AG04450 (cell line): ENCODE measurements at regions not wholly inside any gene's neighbourhood (a gene's known extent, or its start where the extent isn't known, plus 50 kb on each side); places are given as distances from the start of the nearest gene placed in this dataset.
"Not testable (repeated sequence)": the region's sequence is repeated elsewhere in the genome, so short reads cannot be mapped to it uniquely, and the experiment has no call there.

Experiments used
- CTCF ChIA-PET: fragments of 300-600, 350-600 bp; formaldehyde crosslinking; extraction: SDS; loops from one replicate; lab custom pipeline; 2022; ENCODE audit warnings: antibody characterized with exemption, inconsistent platforms; lab: Charles Lee
- POLR2A ChIA-PET: fragments of 350-600 bp; formaldehyde crosslinking; extraction: SDS; loops from one replicate; lab custom pipeline; 2021; ENCODE audit warnings: antibody characterized with exemption, inconsistent platforms; lab: Yijun Ruan, JAX
- DNase-seq: peaks from one replicate; pipeline ENCODE4 v3.0.0-alpha.2; 2011; ENCODE audit warnings: low read depth, low spot score
- H3K27ac ChIP-seq: one replicate; pipeline ENCODE4 v1.5.1; 2012; ENCODE audit warnings: low read depth, low read length, control low read depth
- H3K27me3 ChIP-seq: one replicate; pipeline ENCODE4 v1.6.0; 2012; ENCODE audit warnings: low read length; ENCODE audit not compliant: control insufficient read depth, insufficient read depth
- H3K4me3 ChIP-seq: 2 replicates; pipeline ENCODE4 v1.5.1; 2011; ENCODE audit warnings: mild to moderate bottlenecking, low read depth, low read length, control low read depth
- H3K9me3 ChIP-seq: 2 replicates; pipeline ENCODE4 v1.5.1; 2012; ENCODE audit warnings: low read length; ENCODE audit not compliant: control insufficient read depth, insufficient read depth
- TF ChIP-seq, protein P1 (sequence below): IDR thresholded peaks from 2 replicates; pipeline ENCODE4 v1.5.1; 2011; ENCODE audit warnings: low read depth, low read length, control low read depth, inconsistent platforms

DNA sequence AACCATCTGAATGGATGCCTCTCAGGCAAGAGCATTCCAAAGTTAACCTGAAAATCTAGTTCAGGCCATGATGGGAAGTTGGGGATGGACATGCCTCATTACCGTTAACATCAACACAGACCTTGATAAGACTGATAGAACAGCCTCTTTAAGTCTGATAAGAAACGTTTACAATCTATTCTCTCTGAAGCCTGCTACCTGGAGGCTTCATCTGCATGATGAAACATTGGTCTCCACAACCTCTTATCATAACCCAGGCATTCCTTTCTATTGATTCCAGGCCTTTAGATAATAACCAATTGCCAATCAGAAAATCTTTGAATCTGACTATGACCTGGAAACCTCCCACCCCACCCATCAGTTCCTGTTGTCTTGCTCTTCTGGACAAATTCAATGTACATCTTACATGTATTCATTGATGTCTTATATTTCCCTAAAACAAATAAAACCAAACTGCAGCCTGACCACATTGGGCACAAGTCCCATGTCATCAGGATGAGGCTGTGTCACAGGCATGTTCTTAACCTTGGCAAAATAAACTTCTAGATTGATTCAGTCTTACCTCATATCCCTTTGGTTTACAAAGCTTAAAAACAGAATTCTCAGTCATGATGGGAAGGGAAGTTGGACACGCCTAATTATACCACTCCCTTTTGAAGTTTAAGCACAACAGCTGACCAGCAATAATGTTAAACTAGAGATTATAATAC is 843.8 kb upstream of the SPRY2 start:
- DNase-seq: peak; percentile 1

DNA sequence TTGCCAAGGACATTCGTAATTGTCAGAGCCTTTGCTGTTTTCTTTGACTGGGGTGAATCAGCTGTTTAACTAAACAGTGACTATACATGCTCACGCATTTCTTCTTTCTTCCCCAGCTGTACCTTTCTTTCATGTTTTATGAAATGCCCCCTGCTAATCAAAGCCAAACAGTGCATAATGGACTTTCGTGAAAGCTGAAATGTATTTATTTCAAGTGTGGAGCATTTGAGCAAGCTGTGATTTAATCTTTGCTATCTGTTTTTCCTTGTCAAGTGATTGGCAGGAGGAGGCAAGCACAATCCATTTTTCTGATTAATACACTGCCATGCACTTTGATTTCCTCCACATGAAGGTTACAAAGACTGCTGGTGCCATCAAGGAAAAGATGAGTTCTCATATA is 831.7 kb upstream of the SPRY2 start:
- ChIA-PET CTCF (interaction anchor here (0.6 to 1.0 kb wide), 2 partner anchors 9 to 10 kb away, joined by 3 read pairs; no protein-coding TSS in a partner anchor), POLR2A (no interaction called here)
- no peak overlapping the region for H3K27ac ChIP-seq
- no peak overlapping the region for H3K4me3 ChIP-seq
- H3K9me3 ChIP-seq: no peaks in the 10 kb centered on the region
- TF ChIP-seq, protein P1, sequence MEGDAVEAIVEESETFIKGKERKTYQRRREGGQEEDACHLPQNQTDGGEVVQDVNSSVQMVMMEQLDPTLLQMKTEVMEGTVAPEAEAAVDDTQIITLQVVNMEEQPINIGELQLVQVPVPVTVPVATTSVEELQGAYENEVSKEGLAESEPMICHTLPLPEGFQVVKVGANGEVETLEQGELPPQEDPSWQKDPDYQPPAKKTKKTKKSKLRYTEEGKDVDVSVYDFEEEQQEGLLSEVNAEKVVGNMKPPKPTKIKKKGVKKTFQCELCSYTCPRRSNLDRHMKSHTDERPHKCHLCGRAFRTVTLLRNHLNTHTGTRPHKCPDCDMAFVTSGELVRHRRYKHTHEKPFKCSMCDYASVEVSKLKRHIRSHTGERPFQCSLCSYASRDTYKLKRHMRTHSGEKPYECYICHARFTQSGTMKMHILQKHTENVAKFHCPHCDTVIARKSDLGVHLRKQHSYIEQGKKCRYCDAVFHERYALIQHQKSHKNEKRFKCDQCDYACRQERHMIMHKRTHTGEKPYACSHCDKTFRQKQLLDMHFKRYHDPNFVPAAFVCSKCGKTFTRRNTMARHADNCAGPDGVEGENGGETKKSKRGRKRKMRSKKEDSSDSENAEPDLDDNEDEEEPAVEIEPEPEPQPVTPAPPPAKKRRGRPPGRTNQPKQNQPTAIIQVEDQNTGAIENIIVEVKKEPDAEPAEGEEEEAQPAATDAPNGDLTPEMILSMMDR: no peak
- H3K27me3 ChIP-seq: no peaks in the 10 kb centered on the region
- no peak for DNase-seq

More for the DNA sequence above, 843.8 kb upstream of the SPRY2 start:
- H3K4me3 ChIP-seq: no peak overlapping the region
- H3K27ac ChIP-seq: no peak overlapping the region
- no peaks in the 10 kb centered on the region for H3K27me3 ChIP-seq
- TF ChIP-seq, protein P1: no peak
- no peaks in the 10 kb centered on the region for H3K9me3 ChIP-seq
- ChIA-PET POLR2A (no interaction called here), CTCF (interaction anchor here (0.5 to 1.1 kb wide), 2 partner anchors 13 to 1051 kb away, joined by 3 to 4 read pairs; no protein-coding TSS in a partner anchor)

DNA sequence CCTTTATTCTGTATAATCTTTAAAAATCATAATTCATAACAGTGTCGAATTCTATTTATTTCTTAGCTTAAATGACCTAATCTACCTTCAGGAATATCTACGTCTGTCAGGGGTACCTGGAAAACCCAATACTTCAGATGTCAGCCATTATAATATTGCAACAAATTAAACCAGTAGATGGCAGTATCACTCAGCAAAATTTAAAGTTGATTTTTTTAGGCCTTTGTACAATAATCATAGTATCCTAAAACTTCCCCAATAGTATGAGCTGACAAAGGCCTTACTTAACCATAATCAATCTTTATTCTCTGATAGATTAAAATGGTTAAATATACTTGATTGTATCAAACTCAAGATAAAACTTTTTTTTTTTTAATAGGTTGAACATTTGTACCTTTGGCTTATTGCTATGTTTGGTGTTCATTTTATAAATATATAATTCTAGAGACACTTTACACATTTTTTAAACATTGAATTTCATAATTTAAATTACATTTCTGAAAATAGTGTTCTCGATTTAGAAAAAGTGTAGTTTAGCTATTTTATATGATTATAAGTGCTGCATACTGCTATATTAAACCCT is 830.2 kb upstream of the SPRY2 start:
- H3K9me3 ChIP-seq: no peaks in the 10 kb centered on the region
- CTCF ChIA-PET: interaction anchor here (0.6 to 2.3 kb wide), 15 partner anchors 9 to 1790 kb away, joined by 3 to 27 read pairs (median 4); no protein-coding TSS in a partner anchor
- DNase-seq: no peak
- no peak overlapping the region for H3K4me3 ChIP-seq
- no peak overlapping the region for H3K27ac ChIP-seq
- POLR2A ChIA-PET: no interaction called here
- TF ChIP-seq, protein P1: peak; percentile 66
- H3K27me3 ChIP-seq: no peaks in the 10 kb centered on the region

DNA sequence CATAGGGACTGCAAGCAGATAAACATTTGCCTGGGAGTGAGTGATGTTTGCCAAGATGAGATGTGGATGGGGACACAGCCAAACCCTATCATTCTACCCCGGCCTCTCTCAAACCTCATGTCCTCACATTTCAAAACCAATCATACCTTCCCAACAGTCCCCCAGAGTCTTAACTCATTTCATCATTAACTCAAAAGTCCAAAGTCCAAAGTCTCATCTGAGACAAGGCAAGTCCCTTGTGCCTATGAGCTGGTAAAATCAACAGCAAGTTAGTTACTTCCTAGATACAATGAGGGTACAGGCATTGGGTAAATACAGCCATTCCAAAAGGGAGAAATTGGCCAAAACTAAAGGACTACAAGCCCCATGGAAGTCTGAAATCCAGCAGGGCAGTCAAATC is 822.9 kb upstream of the SPRY2 start:
- CTCF ChIA-PET, H3K27ac ChIP-seq, H3K4me3 ChIP-seq, H3K27me3 ChIP-seq, POLR2A ChIA-PET, H3K9me3 ChIP-seq, DNase-seq: not testable (repeated sequence)

DNA sequence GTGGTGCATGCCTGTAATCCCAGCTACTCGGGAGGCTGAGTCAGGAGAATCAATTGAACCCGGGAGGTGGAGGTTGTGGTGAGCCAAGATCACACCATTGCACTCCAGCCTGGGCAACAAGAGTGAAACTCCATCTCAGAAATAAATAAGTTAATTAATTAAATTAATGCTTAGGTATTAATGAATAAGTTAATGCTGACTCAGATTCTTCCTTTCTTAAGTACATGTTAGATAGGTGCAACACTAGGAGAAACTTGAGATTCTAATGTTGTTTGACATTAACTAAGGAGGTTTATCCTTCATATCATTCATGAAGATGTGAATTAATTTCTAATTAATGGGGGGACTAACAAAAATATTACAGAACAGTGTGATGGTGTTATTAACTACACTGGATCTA is 812.6 kb upstream of the SPRY2 start:
- no peak overlapping the region for H3K4me3 ChIP-seq
- TF ChIP-seq, protein P1: no peak
- no peak for DNase-seq
- no peaks in the 10 kb centered on the region for H3K9me3 ChIP-seq
- H3K27me3 ChIP-seq: no peaks in the 10 kb centered on the region
- H3K27ac ChIP-seq: no peak overlapping the region
- ChIA-PET POLR2A (no interaction called here), CTCF (no interaction called here)
